AG09309 (cell line): ENCODE measurements at regions not wholly inside any gene's neighbourhood (a gene's known extent, or its start where the extent isn't known, plus 50 kb on each side); places are given as distances from the start of the nearest gene placed in this dataset.

Experiments
- DNase-seq: peaks from one replicate; pipeline ENCODE4 v3.0.0-alpha.2; 2010; ENCODE audit warnings: low read depth
- H3K4me3 ChIP-seq: 2 replicates; pipeline ENCODE4 v1.5.1; 2011; ENCODE audit warnings: mild to moderate bottlenecking, low read depth, low read length, moderate library complexity; ENCODE audit not compliant: control insufficient read depth
- CTCF ChIP-seq: IDR thresholded peaks from 2 replicates; pipeline ENCODE4 v1.5.1; 2011; ENCODE audit warnings: mild to moderate bottlenecking, low read depth, low read length, inconsistent platforms; ENCODE audit not compliant: insufficient read depth, control insufficient read depth; ENCODE audit errors: missing control alignments

GRCh38 chr2:234566622-234567021, 69.7 kb upstream of the ARL4C start:
- H3K4me3 ChIP-seq: no peak overlapping the region
- TF ChIP-seq CTCF: no peak
- no peak for DNase-seq

- no peak overlapping the region for H3K4me3 ChIP-seq
- TF ChIP-seq CTCF: no peak
- no peak for DNase-seq
Observed at GRCh38 chr2:234565842-234566619, 69.2 kb upstream of the ARL4C start.

- TF ChIP-seq CTCF: no peak
- DNase-seq: no peak
- H3K4me3 ChIP-seq: no peak overlapping the region
Observed at GRCh38 chr2:234565201-234565600, 68.3 kb upstream of the ARL4C start.

- peak; percentile 59 for TF ChIP-seq CTCF
- no peak overlapping the region for H3K4me3 ChIP-seq
- peak; percentile 55 for DNase-seq
Observed at GRCh38 chr2:234564699-234565098, 67.8 kb upstream of the ARL4C start.

GRCh38 chr2:234559609-234560008, 62.7 kb upstream of the ARL4C start:
- TF ChIP-seq CTCF: no peak
- no peak overlapping the region for H3K4me3 ChIP-seq
- DNase-seq: no peak

- H3K4me3 ChIP-seq: no peak overlapping the region
- no peak for TF ChIP-seq CTCF
- DNase-seq: no peak
Observed at GRCh38 chr2:234558642-234559041, 61.8 kb upstream of the ARL4C start.
